Activated CD8-positive, alpha-beta memory T cell treated with anti-CD3 and anti-CD28 coated beads for 48 hours (primary cell): ENCODE measurements at regions not wholly inside any gene's neighbourhood (a gene's known extent, or its start where the extent isn't known, plus 50 kb on each side); places are given as distances from the start of the nearest gene placed in this dataset.
"Not testable (repeated sequence)": the region's sequence is repeated elsewhere in the genome, so short reads cannot be mapped to it uniquely, and the experiment has no call there.

Source experiments
- DNase-seq, 3 experiments: peaks; one replicate each; pipeline ENCODE4 v3.0.0-alpha.2; 2020; ENCODE audit warnings: low read depth in 2 of 3, low spot score in 2 of 3

DNA sequence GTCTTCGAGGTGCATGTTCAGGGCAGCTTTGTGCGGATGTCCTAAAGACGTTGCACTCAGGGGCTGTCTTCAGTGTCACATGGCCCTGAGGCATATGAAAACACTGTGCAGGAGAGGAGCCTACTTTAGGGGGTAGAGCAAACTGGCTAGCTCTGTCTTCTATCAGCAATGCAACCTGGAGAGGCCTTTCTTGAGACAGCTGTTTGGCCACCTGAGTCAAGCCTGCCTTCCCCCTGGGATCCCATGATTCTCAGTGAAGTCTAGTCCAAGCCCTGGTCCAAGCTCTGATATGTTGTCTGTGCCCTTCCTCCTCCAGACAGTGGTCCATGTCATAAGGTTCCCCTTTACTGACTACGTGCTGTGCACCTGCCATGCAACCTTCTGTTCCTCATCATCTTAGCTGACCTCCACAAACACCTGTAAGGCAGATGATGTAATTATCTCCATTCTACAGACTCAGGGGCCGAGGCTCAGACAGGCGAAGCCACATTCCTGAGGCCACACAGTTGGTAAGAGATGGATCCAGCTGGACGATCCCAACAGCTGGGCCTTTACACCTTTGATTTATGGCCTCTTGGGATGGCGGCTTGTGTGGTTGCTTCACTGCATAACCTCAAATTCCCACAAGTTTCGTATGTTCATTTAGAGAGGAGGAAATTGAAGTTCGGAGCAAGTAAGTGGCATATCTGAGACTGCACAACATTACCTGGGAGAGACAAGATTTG lies 109.9 kb downstream of the COPS8 start:
- no peak for DNase-seq

DNA sequence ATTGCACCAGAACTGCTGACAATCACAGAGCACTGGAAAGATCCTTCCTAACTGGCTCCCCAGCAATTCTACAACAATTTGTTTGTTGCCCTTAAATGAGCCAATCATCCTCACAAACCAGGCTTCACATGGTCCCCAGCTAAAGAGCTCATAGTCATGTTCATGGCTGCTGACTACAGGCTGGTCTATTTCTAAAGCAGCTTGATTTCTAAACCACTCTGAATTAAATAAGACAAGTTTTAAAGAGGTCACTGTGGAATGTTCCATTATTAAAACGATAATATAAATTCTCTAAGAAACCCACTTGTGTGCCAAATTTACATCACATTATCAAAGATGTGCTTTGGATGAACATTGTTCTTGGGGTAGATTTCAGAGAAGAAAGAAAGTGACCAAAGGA lies 110.7 kb downstream of the COPS8 start:
- DNase-seq, result no peak

DNA sequence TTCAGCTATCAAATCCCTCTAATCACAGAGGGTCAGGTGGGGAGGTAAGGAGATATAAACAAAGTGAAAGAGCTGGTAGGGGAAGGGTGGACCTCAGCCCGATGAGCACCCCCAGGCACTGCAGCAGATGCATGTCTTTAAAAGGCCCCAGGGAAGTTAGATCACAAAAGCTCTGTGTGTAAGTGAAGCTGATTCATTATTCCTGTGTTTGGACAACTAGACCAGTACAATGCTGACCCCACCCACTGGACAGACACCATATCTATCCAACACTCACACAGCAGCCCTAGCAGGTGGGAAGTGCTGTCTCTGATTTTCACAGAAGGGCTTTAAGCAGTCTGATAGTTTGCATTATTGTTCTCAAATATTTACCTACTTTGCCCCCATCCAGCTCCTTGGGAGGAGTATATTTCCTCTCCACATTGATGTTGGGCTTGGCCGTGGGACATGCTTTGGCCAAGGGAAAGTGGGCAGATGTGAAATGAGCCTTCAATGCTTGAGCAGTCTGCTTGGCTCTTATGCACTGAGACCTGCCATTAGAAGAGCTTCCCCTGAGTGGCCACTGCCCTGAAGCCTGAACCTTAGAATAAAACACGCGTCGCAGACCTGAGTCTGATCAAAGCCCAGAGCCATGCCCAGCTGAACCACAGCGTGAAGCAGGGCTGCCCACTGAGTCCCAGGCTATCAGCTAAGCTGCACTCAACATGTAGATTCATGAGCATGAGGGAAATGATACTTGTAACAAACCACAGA lies 111.4 kb downstream of the COPS8 start:
- no peak for DNase-seq

DNA sequence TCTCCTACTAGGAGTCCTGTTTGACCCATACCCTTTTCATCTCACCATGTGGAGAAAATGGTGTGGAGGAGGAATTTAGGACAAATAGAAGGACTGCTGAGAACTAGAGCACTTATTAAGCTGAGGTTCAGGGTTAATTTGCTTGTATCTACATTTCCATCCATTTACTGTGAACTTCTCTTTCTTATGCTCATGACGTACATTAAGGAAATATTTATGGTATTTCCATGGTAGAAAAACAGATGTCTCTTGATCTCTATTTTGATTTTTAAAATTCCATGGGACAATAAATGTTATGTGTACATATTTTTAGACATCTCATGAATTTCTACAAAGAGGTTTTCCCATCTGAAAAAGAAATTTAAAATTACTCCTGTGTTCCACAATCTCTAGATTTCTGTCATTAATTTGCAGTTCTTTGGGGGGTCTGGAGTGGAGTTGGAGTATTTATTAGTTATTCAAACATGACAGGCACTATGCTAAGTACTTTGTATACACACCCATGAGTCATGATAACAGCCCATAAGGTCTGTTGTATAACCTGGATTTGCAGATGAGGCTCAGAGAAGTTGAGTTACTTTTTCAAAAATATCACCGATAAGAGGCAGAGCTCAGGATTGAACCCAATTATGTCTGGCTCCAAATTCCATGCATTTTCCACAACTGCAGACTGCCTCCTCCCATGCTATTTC lies 112.6 kb downstream of the COPS8 start:
- DNase-seq, result no peak

DNA sequence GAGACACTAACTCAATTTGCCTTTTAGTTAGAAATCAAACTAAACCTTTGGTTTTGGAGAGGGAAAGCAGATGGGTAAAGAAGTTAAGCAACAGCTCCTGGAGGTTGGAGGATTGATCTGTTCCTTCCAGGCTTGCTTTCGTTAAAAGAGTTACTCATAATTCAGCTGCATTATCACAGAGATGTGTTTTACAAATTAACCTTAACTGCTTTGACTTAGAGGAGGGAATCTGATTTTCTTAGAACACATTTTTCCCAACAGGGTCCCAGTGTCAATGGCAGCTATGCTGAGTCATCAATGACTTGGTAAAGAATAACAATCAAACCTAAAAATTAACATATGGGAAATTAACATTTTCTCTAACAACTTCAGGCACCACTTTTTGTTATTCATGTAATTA lies 113.4 kb downstream of the COPS8 start:
- DNase-seq, result no peak

DNA sequence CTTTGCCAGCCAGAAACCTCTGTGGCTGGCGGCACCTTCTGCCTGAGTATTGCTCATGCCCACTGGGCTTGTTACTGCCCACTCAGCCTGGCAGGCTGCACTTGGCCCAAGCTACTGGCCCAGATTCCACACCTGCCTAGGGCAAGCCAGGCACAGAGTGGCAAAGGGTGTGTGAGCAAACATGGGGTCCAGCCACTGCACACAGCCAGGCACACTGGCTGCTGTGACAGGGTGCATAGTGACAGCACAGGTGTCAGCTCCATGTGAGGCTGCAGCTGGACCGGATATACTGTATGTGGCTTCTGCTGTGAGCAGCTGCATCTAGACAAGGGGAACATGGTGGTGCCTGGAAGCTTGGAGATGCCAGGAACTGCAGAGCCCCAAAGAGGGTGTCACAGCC lies 113.9 kb downstream of the COPS8 start:
- DNase-seq, result no peak

DNA sequence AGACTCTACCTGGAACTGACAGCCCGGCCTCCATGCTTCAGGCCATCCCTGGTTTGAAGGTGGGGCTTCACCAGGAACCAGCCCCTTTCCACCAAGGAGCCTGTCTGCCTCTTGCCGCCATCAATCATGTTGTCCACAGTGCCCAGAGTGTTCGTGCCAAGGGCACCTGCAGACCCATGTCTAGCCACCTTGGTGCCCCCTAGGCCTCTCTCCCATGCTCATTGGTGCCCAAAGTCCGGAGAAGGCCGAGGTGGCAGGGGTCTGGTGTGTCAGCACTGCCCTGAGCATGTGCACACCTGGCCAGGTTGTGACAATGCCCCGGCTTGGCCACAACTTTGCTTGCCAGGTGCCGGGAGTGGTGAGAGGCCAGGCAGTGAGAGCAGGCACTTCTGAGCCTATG lies 114.8 kb downstream of the COPS8 start:
- DNase-seq, result no peak

DNA sequence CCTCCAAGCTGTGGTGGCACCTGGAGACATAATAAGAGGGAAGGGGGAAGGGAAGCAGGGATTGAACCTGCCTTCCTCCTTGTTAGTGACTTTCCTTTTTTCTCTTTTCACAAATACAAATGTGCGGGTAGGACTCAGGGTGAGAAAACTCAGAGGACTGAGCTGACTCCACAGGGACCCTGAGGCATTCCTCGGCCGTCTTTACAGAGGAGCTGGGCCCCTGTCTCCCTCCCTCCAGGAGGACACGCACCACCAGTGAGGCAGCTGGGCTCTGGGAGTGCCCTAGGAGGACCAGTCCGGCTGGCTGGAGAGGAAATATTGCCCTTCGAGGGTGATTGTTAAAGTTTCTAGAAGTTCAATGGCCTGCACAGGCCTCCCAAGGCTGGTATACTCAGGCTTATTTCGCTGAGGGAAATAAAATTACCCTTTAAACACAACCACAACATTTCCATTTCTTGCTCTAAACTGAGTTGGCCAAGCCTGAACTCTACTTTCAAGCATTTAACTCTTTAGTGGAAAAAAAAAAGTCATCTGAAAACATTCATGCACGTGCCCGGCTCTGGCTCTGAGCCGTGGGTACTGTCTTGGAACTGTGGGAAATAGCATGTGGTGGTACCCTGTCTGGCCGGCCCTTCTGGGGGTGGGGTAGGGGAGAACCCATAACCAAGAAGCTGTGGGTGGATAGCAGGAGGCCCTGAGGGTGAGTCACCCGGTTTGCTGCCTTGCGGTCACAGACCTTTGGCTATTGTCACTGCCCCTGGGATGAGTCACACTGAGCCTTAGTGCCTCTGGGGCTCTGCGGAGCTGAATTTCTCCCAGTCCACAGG lies 116.0 kb downstream of the COPS8 start:
- DNase-seq, result peak in 1 of 3 experiments; percentile 33

DNA sequence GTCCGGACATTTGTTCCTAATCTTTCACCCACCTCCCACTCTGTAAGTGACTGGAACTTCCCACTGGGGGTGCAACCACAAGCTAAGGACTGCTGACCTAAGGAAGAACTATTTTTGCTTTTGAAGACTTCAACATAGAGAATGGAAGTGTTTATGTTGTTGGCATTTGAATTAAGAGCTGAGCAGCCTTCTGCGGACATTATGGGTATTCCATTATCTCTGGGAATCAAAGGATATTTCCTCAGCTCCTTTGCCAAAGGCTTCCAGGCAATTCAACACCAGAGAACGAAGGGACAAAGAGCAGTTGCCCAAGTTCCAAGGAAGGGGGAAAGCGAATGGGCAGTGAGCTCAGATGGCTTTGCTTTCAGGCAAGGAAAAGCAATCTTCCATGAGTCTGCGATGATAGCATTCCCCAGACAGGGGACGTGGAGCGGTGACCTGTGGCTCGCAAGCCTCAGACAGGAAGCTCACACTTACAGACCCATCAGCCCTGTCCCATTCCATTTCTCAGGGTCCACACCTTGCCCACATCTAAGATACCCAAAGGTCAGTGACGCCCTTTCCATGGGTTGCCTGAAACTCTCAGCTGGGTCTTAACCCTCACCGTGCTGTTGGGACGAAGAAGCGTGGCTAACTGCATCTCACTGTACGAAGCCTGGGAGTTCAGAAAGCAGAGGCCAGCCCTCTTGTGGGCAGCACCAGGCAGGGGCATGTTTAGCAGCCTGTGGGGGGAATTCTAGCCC lies 116.8 kb downstream of the COPS8 start:
- DNase-seq, result no peak

DNA sequence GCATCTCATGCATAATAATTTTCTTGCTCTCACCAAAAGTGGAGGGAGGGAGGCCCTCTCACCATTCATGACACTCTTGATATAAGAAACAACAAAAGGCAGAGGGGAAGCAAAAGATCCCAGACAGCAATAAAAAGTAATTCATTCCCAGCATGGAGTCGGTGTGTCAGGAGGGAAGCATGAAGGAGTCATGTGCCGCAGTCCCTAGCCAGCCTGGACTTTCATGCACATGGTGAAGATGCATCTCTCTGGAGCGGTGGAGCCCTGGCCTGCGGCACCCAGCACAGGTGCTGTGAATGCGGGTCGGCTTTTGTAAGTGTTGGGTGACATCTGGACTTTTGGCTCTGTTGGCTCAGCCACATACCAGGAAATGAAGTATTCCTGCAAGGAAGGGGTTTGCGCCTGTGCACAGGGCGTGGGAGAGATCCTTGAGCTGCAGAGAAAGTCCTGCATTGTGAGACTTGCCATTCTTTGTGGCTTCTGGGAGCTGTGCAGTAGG lies 119.4 kb downstream of the COPS8 start:
- no peak for DNase-seq

DNA sequence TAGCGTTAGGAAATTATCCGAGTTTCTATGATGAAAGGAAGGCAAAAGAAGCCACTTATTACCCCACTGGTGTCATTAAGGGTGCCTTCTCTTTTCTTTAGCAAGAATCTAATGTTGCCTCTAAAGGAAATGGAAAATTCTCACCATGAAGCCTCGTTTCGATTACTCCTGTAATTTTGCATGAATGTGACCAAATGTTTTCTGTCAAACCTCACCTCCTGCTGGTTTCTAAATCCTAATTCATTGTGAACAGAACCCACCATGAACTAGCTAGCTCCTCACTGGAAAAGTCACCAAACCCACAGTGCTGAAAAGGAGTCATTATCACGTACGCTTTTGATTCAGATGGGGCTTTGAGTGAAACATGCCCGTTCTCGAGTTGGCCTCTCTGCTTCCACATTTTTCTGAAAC lies 119.9 kb downstream of the COPS8 start:
- no peak for DNase-seq

DNA sequence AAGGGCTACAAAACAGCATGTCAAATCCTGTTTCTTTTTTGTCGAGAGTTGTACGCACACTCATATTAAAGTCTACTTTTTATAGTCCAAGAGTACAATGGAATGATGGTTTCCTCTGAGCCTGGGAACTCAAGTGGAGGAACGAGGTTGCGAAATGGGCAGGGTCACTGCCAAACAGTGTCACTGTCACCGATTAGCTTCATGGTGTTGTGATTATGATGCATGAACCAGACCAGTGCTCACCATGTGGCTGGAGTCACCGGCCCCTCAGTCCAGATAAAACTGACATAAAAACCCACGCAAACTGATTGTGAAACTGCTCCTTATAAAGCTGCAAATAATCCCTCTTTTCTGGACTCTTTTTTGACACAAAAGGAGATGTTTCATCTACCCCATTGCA lies 122.0 kb downstream of the COPS8 start:
- DNase-seq, result no peak

DNA sequence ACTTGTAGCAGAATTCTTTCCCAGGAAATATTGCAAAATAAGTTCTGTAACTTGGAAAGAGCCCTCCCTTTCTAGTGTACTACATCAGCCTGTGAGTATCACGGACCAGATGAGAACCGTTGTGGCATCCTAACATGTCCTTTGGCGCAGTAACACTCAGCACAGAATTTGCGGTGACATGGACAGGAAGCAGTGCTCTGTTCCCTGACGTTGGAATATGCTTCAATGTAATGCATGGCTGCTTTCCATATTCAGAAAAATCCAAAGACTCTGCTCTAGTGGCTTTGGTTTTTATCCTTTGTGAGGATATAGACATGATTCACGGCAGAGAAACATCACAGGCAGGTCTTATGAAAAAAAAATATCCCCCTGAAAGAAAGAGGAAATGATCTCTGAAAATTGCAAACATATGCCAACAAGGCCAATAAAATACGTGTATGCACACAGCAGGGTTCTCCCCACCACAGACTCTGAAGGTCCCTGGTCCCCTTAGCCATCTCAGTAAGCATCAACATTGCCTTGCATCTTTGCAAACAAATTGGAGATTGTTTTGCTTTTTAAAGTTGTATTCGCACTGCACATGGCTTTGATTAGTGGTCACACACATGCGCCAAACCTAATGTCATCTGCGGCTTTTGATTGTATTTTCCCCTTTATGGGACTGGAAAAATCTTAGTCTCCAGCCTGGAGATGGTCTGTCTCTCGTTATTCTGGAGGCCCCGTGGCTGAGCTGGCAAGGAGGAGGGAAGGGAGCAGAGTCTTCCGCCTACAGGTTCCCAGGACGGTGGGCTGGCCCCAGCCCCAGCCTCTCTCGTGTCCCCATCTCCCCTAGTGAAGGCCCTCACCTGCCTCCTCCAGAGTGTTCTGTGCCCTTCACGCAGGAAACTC lies 122.9 kb downstream of the COPS8 start:
- no peak for DNase-seq

DNA sequence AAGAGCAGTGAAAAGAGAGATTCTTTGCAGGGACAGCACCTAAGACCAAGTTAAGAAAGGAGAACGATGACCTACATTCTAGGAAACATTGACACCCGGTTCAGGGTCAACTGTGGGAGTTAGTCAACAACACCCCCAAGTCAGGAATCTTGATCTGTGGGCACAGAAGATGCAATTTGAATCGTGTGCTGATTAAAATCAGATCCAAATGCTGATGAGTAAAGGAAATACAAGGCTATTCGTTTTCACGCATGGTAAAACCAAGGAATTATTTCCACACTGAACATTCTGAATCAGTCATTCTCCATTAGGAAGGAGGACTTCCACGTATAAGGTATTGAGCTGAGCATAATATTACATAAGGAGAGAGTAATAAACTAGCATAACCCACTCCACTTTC lies 124.2 kb downstream of the COPS8 start:
- no peak for DNase-seq

DNA sequence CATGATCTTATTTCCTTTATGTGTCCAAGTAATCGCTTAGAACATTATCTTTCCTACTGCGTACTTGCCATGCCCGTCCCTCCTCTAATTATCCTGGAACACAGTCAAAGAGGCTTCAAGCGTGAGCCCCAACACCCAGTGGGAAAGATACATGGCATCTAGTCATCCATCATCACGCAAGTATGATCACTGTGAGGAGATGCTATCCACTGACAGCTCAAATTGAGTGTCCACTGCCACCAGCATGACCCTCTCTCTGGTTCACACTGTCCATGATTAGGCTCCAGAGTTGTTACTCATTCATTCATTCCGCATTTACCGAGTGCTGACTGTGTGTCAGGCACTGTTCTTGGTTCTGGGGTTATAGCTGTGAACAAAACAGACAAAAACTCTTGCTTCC lies 124.6 kb downstream of the COPS8 start:
- DNase-seq, result no peak

DNA sequence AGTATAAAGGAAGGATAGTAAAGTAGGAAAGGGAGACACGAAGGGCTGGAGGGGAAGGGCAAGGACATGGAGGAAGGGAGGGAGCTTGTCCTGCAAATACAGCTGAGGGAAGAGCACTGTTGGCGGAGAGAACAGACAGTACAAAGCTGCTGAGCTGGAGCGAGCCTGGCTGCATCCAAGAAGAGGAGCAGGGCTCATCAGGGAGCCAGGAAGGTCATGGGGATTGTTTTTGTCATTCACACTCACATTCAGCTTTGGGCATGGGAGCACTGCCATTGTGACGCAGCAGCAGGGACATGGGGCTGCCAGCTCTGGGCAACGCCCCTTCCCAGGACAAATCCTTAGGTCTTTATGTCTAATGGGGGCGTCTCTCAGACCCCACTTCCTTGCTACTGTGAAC lies 125.1 kb downstream of the COPS8 start:
- no peak for DNase-seq

DNA sequence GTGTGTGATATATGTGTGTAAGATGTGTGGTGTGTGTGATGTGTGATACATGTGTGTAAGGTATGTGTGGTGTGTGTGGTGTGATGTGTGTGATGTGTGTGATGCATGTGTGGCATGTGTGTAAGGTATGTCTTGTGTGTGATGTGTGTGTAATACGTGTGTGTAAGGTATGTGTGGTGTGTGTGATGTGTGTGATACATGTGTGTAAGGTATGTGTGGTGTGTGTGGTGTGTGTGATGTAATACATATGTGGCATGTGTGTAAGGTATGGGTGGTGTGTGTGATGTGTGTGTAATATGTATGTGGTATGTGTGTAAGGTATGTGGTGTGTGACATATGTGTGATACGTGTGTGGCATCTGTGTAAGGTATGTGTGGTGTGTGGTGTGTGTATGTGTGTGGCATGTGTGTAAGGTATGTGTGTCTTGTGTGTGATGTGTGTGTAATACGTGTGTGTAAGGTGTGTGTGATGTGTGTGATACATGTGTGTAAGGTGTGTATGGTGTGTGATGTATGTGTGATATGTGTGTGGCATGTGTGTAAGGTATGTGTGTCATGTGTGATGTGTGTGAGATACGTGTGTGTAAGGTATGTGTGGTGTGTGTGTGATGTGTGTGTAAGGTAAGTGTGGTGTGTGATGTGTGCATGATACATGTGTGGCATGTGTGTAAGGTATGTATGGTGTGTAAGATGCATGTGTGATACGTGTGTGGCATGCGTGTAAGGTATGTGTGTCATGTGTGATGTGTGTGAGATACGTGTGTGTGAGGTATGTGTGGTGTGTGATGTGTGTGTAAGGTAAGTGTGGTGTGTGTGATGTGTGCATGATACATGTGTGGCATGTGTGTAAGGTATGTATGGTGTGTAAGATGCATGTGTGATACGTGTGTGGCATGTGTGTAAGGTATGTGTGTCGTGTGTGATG lies 126.9 kb downstream of the COPS8 start:
- not testable (repeated sequence) for DNase-seq

DNA sequence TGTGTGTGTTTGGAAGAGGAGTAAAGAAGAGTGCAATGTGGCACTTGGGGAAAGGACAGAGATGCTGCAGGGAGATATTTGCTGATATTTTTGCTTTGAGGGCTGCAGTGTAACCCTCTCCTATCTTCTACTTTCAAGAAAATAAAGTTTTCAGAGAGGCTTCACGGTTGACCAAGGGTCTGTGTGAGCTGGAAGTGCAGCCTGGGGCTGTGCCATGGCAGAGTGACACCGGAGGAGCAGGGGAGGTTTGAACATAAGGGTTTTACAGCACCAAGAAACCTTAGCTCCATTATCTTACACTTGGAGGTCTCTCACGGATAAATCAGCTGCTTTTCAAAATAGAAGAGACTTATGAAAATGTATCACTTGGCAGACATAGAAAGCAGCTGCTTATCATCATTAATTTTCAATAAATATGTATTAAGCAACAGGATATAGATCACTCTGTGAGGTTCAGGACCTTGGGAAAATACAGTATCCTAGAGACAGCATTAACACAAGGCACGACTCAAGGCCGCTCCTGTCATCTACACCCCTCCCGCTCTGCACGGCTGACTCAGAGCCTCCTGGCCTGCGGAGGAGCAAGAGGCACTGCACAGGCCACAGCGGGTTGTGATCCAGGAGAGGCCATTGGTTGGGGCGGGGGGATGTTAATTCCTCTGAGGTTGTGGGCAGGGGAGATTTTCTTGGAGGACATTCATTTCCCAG lies 127.8 kb downstream of the COPS8 start:
- DNase-seq, result no peak
